Stimulated activated CD8-positive, alpha-beta memory T cell treated with anti-CD3 and anti-CD28 coated beads, Interleukin-4, amount 100 ng/mL, for 4 hours (primary cell): ENCODE measurements at regions not wholly inside any gene's neighbourhood (a gene's known extent, or its start where the extent isn't known, plus 50 kb on each side); places are given as distances from the start of the nearest gene placed in this dataset.
"Not testable (repeated sequence)": the region's sequence is repeated elsewhere in the genome, so short reads cannot be mapped to it uniquely, and the experiment has no call there.

Experiments used
- DNase-seq, 2 donors: peaks; one replicate each; pipeline ENCODE4 v3.0.0-alpha.2; 2020; ENCODE audit warnings: low read depth in 2 of 2, low spot score in 1 of 2

GRCh38 chr10:2212244-2212834 is 475.0 kb upstream of the ADARB2 start:
- DNase-seq: no peak

- no peak for DNase-seq
Measured at GRCh38 chr10:2210088-2210487, 472.8 kb upstream of the ADARB2 start.

GRCh38 chr10:2208106-2208505 is 470.8 kb upstream of the ADARB2 start:
- no peak for DNase-seq

- DNase-seq: no peak
Measured at GRCh38 chr10:2207246-2207922, 470.1 kb upstream of the ADARB2 start.

GRCh38 chr10:2205406-2205805 is 468.1 kb upstream of the ADARB2 start:
- no peak for DNase-seq

GRCh38 chr10:2202401-2202800 is 465.1 kb upstream of the ADARB2 start:
- no peak for DNase-seq

- no peak for DNase-seq
Measured at GRCh38 chr10:2201534-2202099, 464.3 kb upstream of the ADARB2 start.

- DNase-seq: no peak
Measured at GRCh38 chr10:2197663-2198062, 460.3 kb upstream of the ADARB2 start.

- no peak for DNase-seq
Measured at GRCh38 chr10:2196272-2196671, 458.9 kb upstream of the ADARB2 start.

GRCh38 chr10:2189356-2189755 is 452.0 kb upstream of the ADARB2 start:
- not testable (repeated sequence) for DNase-seq

GRCh38 chr10:2188371-2188770 is 451.0 kb upstream of the ADARB2 start:
- no peak for DNase-seq

- no peak for DNase-seq
Measured at GRCh38 chr10:2173327-2173726, 436.0 kb upstream of the ADARB2 start.

GRCh38 chr10:2165771-2166460 is 428.6 kb upstream of the ADARB2 start:
- no peak for DNase-seq

GRCh38 chr10:2150288-2150687 is 413.0 kb upstream of the ADARB2 start:
- DNase-seq: no peak

- DNase-seq: no peak
Measured at GRCh38 chr10:2145926-2146478, 408.7 kb upstream of the ADARB2 start.

GRCh38 chr10:2145491-2145890 is 408.2 kb upstream of the ADARB2 start:
- no peak for DNase-seq

- no peak for DNase-seq
Measured at GRCh38 chr10:2144584-2144983, 407.3 kb upstream of the ADARB2 start.

GRCh38 chr10:2143213-2143835 is 406.0 kb upstream of the ADARB2 start:
- DNase-seq: no peak

- no peak for DNase-seq
Measured at GRCh38 chr10:2139746-2140145, 402.4 kb upstream of the ADARB2 start.

GRCh38 chr10:2137549-2138174 is 400.3 kb upstream of the ADARB2 start:
- DNase-seq: no peak

- DNase-seq: no peak
Measured at GRCh38 chr10:2130705-2131305, 393.5 kb upstream of the ADARB2 start.
